Left hindlimb (tissue), 1 donor: ENCODE measurements at regions not wholly inside any gene's neighbourhood (a gene's known extent, or its start where the extent isn't known, plus 50 kb on each side); places are given as distances from the start of the nearest gene placed in this dataset.
"Not testable (repeated sequence)": the region's sequence is repeated elsewhere in the genome, so short reads cannot be mapped to it uniquely, and the experiment has no call there.

Experiments used
- DNase-seq: peaks from one replicate; pipeline ENCODE4 v3.0.0-alpha.2; 2018

- no peak for DNase-seq
These were observed 68.1 kb upstream of the PMEPA1 start for GRCh38 chr20:57777911-57778310.

GRCh38 chr20:57774951-57775350 is 65.1 kb upstream of the PMEPA1 start:
- no peak for DNase-seq

GRCh38 chr20:57774111-57774880 is 64.5 kb upstream of the PMEPA1 start:
- DNase-seq = no peak

- no peak for DNase-seq
These were observed 63.4 kb upstream of the PMEPA1 start for GRCh38 chr20:57773059-57773815.

GRCh38 chr20:57772349-57772964 is 62.6 kb upstream of the PMEPA1 start:
- DNase-seq = no peak

GRCh38 chr20:57770852-57771720 is 61.3 kb upstream of the PMEPA1 start:
- no peak for DNase-seq

GRCh38 chr20:57770401-57770800 is 60.6 kb upstream of the PMEPA1 start:
- not testable (repeated sequence) for DNase-seq

- DNase-seq = no peak
These were observed 59.9 kb upstream of the PMEPA1 start for GRCh38 chr20:57769756-57770155.

GRCh38 chr20:57768519-57768918 is 58.7 kb upstream of the PMEPA1 start:
- DNase-seq = no peak

GRCh38 chr20:57767441-57767840 is 57.6 kb upstream of the PMEPA1 start:
- DNase-seq = no peak

GRCh38 chr20:57763235-57763595 is 53.4 kb upstream of the PMEPA1 start:
- DNase-seq = no peak

- DNase-seq = no peak
These were observed 52.9 kb upstream of the PMEPA1 start for GRCh38 chr20:57762531-57763234.

GRCh38 chr20:57761413-57761734 is 51.6 kb upstream of the PMEPA1 start:
- no peak for DNase-seq

- no peak for DNase-seq
These were observed 51.0 kb upstream of the PMEPA1 start for GRCh38 chr20:57760698-57761412.

- DNase-seq = no peak
These were observed 49.9 kb upstream of the PMEPA1 start for GRCh38 chr20:57759724-57760123.
